HG03469 (cell line): ENCODE measurements at regions not wholly inside any gene's neighbourhood (a gene's known extent, or its start where the extent isn't known, plus 50 kb on each side); places are given as distances from the start of the nearest gene placed in this dataset.

Experiments
- ATAC-seq: cut with Tn5 transposase; IDR thresholded peaks from one replicate; pipeline ENCODE4 v1.9.1; 2021; ENCODE audit warnings: mild to moderate bottlenecking, moderate library complexity, moderate number of reproducible peaks; ENCODE audit not compliant: unreplicated experiment

DNA sequence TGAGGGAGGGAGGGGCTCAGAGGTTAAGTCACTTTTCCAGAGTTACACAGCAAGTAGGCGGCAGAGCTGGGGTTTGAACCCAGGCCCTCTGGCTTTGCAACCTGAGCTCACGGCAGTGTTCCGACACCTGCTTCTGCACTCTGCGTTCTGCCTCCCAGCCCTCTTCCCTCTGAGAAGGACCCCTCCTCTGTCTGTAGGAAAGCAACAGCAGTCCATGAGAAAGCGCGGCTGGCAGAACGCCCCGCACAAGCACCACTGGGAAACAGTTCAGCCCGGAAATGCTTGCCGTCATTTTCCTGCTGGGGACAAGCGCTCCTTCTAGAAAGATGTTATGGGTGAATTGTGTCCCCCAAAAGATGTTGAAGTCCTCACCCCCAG is 241.1 kb downstream of the NPHP4 start:
- no peak for ATAC-seq

DNA sequence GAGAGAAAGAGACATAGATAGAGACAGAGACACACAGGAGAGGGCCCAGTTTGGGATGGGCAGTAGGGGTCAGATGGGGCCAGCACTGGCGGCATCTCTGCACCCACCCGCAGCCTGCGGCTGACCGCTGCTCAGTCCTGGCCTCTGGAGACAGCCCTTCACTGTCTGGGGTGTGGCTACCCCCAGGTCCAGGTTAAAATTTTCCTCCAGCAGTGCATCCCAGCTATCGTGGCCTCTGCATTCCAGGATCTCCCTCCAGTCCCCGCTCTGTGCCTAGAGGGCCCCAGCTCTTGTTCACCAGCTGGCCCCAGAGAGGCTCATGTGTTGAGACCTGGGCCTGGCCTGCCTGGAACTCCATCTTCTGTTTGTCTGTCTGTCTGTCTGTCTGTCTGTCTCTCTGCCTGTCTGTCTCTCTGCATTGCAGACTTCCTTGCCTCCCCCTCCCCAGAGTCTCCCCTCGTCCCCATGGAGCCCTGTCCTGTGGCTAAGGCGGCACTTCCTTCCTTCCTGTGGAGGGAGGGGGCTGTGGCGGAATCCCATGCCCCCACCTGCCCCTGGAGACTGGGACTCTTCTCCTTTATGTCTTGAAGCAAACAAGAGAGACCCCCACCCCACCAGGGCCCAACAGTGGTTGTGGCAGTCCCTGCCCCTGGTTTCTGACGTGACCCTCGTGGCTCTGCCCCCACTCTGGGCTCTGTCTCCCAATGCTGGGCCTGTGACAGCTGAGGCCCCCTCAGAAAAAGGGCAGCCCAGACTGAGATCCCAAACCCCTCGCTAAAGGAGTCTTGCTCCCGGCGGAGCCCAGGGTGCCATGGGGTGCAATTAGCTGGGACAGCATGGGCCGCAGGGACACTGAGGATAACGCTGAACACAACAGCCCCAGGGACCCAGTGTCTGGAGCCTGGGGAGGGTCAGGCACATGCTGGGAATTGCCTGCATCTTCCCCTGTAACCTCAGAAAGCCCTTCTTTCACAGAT is 241.8 kb downstream of the NPHP4 start:
- ATAC-seq: no peak

DNA sequence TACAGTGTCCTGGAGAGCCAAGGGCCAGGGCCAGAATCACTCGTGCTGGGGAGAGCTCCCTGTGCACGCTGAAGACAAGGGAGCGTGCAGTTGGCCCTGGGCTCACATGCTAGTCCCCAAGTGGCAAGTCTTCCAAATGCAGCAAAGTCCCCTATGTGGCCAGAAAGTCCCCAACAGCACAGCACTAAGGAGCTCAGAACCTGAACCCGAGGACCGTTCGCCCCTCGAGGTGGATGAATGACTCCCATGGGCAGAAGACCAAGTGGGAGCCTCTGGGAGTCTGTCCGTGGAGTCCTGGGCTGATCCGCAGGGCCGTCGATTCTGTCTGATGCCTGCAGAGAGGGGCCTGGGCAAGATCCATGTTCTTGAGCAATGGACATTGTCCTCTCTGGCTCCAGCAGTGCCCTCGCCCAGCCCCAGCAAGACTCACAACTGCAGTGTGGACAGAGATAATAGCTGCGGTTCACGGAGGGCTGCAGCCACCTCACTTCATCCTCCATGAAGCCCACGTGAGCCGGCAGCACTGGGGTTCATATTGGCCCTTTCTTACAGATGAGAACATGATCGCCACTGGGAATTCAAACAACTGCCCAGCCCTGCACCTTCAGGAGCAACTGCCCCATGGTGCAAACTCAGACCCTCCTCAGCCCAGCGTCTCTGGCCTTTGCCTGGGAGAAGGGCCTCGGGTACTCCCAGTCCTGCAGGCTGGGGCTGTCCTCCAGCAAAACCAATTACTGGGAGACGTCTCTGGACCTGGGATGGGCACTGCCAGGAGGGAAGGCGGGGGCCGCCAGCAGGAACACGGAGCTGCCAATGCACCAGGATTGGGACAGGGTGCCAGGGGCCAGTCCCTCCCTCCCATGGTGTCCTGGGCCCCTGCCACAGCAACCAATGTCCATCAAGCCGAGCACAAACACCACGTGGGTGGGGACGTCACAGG is 243.7 kb downstream of the NPHP4 start:
- no peak for ATAC-seq

DNA sequence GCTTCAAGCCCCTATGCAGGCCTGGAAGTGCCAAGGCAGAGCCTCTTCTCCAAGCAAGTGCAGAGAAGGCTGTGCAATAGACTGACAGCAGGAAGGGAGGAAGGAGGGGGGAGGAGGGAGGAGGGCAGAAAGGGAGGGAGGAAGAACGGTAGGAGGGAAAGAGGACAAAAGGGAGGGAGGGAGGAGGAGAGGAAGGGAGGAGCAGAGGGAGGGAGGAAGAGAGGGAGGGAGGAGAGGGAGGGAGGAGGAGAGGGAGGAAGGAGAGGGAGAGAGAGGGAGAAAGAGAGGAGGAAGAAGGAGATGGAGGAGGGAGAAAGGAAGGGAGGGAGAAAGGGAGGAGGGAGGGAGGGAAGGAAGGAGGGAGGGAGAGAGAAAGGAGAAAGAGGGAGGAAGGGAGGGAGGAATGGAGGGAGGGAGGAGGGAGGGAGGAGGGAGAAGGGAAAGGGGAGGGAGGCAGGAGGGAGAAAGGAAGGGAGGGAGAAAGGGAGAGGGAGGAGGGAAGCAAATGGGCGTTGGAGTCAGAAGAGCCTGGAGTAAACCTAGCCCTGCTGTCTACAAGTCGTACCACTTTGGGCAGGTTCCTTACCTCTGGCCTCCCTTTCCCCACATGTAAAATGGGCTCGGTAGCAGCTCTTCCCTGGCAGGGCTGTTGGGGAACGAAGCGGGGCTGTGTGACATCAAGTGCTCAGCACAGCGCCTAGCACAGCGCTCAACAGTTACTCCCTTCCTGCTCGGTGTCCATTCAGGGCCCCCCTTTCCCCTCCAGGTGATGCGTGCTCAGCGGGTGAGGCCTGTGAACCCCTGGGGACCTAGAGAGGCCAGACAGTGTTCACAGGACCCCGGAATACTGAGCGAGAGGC is 244.6 kb downstream of the NPHP4 start:
- ATAC-seq: no peak

DNA sequence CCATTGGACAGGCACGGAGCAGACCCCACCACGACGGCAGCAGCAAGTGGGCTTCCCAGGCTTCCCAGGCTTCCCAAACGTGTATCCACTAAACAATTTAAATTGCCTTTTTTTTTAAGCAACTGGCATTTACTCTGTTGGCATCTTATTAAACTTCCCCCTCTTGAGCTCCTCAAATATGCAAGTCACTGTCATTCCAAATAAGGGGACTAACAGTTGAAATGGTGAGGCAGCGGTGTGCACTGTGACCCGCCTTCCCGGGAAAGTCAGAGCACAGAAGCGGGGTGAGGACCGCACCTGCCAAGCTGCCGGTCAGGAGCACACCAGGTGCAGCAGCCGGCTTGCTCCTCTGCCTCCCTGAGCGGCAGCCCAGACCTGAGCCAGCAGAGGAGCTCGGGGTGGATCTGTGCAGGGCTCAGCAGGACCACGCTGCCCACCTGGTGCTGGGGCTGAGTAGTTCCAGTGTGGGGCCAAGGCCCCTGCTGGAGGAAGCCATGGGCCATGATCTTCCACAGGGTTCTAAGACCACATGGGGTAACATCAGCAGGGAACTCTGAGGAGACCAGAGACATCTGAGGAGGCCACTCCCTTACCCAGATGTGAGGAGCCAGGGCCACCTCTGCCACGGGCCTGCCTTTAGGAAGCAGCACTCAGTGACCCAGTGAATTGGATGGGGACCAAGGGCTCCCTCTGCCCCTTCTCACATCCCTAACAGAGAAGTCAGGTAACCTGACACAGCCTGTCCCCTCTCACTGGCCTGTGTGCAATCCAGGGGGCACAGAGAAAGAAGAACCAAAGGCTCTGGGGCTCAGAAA is 245.4 kb downstream of the NPHP4 start:
- ATAC-seq: no peak

DNA sequence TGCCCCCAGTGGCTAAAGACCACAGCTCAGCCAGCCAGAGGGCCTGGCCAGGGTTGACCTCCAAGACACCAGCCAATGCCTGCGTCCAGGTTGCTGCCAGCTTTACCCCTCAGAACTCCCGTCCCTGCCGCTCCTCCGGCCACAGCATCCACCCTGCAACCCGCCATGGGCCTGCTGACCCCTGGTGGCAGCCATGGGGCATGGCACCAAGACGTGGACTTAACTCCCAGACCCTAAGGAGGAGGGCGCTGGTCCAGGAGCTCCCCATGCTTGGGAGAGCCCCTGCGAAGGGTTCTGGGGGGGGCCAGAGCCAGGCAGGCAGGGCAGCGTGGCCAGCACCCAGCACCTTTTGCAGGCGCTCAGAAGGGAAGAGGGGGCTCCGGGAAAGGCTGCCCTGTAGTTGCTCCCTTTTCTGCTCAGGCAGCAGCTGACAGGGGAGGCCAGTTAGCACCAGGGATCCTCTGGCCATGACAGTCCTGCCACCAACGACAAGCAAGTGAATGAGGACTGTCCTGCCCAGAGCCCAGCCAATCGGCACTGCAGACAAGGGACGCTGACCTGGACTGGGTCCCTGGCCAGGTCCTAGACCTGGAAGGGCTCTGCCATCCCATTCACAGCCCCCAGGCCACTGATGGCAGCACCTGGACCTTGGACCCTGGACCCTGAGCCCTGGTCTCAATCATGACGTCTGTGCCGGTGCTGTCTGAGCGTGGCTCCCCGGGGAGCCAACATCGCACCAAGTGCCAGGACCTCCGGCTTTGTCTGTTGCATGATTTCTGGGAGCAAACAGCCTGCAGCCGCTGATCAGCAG is 246.2 kb downstream of the NPHP4 start:
- no peak for ATAC-seq

DNA sequence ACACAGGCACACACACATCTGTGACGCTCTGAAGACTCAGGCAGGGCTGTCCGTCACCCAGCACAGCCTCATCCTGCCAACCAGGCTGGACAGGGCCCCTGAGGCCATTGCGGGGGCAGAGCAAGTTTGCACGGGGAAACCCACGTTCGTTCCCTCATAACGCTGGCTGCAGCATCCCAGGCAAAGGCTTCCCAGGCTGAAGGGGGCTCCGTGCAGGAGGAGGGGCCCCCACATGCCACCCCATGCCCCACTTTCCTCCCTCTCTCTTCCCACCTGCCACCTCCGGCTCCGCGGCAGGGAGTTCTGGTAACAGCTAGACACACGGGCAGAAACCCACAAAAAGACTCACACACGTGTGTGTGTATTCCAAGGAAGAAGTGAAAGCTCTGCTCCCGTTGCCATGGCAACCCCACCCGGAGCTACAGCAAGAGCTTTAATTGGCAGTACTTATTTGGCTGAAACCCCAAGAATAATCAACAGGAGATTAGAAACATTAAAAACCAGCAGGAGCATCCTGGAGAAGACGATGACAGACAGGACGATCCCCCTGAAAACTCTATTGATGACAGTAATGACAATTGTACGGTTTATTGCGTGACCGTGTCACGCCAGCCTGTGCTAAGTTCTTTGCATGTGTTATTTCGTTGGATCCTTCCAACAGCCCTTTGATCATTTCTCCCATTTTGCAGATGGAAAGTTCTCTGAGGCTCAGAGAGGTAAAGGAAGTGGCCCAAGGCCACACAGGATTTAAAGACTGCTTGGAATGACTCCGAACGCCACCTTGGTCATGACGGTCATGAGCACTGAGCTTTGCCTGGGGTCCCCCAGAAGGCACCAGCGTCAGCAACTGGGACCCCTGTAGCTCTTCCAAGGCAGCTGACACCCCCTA is 247.1 kb downstream of the NPHP4 start:
- ATAC-seq: no peak

DNA sequence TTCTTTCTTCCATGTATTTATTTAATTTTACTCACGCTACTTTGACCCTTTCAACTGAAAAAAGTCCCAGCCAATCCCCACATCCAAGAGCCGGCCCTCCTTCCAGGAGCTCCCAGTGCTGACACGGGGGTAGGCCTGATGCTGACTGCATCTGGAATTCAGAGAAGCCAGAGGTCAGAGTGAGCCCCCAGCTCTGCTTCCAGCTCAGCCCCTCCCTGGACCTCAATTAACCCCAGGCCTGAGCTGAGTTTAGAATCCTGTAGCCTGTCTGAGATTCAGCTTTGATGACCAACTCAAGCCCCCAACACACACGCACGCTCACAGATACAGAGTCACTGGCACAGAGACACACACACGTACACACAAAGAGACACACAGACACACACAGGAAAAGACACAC is 247.9 kb downstream of the NPHP4 start:
- no peak for ATAC-seq

DNA sequence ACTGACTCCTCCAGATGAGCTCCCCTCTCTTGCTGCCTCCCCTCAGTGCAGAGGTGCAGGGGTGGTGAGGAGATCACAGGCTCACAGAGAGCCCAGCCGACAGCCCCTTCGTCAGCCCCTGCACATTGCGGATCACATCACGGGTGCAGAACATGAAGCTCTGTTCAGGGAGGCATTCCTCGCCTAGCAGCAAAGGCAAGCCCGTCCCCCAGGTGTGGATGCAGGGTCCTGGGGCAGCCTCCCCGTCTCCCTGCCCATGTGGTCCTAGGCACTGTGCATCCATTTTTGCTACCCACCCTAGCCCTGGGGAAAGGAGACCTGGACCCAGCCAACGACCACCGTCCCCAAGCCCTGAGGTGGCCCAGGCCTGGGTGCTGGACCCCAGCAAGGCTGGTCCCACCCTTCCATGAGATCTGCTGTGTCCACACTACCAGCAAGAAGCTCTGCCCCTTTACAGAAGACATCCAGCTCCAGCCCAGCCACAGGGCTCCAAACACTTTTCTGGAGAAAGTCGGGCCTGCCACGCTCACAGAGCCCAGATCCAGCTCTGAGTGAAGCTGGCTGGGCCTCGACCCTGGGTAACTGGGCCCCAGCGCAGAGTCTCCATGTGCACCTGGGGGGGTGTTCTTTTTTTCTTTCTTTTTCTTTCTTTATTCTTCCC is 248.7 kb downstream of the NPHP4 start:
- ATAC-seq: no peak

DNA sequence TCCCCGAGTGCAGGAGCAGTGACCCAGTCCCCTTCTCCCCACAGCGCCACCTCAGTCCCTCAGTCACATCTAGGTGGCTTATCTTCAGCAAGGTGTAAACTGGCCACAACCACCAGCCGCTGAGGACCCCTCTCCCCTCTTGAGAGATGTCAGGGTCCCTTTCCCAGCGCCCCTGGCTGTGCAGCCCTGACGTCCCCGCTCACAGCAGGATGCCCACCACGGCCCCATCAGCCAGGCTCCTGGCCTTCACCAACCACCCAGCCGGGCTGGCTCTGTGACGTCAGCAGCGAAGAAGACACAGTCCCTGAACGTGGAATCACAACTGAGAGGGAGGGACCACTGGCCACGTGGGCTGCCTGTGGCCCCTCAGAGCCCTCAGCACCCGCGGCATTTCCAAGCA is 249.4 kb downstream of the NPHP4 start:
- no peak for ATAC-seq

DNA sequence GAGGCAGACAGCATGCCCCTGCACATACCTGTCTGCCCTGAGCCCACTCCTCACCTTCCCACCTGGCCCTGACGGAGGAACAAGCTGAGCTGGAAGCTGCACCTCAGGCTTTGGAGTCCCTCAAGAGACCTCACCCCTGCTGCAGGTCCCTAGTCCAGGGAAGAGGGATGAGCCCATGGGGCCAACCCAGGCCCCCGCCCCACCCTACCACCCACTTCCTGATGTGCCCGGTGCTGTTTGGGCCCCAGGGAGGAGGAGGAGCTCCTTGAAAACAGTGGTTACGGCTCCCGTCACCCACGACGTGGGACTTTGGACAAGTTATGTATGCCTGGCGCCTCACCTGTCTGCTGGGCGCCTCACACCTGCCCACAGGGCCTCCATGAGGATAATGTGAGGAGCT is 250.2 kb downstream of the NPHP4 start:
- no peak for ATAC-seq

DNA sequence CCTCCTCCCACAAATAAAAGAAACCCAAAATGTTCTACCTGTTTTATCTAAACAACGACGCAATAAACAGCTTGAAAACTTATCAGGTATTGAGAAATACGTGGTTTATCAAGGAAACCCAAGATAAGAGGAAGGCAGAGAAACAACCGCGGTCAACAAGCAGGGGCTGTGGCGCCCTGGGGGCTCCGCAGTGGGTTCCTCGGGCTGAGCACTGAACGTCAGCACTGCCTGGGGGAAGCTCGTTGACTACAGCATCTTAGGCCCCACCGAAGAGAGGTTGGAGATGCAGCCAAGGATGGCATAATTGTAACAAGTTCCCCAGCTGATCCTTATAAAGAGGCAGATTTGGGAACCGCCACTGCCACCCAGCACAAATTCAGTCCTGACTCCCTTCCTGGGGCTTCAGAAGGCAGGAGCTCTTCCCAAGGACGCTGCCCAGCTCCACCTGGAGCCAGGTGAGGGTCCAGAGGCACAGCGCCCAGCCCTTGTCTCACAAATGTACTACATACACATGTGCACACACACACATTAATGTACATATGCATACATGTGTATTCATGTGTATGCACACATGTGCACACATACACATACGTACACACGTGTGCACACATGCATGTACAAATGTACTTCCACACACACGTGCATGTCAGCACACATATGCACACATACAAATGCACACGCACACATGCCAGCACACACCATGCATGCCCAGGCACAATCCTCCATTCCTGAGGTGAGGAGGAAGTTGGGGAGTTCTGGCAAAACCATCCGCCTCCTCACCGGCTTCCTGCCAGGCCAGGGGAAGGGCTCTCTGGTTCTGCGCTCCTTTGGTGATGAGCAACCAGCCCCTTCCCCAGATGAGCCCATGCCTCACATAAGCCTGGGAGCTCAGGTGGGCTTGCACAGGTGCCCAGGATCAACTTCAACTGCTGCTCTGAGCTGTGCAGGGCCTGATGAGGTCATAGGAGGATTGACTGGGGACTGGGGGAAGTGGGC is 251.1 kb downstream of the NPHP4 start:
- no peak for ATAC-seq

DNA sequence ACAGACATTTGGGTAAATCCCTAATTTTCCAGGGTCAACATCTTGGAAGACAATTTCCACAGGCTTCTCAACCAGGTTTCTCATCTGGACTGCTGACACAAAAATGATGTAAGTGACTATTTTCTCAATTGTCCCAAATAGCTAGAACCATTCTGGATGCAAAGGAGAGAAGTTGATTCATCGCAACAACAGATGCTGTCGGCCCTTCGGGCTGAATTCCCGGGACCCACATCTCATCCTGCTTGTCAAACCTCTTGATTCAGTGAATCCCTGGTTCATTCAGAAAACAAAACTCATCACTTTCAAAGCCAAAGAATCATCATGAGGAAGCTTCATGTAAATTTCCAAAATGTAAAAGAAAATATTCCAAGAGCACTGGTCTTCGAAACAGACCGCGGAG is 251.8 kb downstream of the NPHP4 start:
- no peak for ATAC-seq

DNA sequence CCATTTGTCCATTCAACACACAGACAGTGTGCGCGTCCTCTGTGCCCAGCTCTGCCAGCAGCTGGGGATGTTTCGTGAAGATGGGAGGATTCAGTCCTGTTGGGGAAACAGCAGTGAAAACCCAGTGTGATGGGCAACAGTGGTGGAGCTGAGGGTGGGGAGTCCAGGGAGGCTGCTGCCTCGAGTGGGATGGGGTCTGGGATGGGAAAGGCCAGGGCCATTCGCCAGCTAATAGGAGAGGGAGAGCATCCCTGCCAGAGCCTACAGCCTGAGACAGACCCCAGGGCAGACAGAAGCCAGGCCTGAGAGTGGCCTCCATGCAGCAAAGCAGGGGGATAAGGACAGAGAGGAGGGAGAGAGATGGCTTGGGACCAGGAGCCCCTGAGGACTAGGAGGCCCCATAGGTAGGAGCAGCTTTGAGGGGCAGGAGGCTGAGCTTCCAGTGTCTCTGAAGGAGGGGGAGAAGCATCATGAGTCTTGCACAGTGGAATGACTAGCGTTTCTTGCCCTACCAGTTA is 252.6 kb downstream of the NPHP4 start:
- no peak for ATAC-seq

DNA sequence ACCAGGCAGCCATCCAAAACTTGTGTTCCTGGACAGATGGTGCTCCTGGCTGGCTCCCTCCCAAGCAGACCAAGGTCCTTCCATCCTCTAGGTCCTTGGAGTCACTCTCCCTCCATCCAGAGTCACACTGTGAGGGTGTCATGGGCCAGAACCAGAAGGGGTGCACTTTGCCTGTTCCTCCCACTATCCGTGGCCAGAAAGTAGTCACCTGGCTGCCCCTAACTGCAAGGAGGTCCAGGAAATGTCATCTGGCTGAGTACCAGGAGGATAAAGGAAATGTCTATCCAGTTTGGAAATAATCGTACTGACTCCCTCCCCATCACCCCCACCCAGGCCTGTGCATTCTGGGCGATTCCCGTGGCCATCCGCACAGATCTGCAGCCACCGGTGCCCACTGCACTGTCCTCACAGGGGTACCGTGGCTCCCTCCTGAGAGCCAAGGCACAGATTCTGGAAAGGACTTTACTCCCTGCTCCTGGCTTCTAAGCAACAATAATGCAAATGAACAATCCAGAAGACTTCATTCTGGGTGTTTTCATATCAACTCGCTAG is 253.2 kb downstream of the NPHP4 start:
- no peak for ATAC-seq

DNA sequence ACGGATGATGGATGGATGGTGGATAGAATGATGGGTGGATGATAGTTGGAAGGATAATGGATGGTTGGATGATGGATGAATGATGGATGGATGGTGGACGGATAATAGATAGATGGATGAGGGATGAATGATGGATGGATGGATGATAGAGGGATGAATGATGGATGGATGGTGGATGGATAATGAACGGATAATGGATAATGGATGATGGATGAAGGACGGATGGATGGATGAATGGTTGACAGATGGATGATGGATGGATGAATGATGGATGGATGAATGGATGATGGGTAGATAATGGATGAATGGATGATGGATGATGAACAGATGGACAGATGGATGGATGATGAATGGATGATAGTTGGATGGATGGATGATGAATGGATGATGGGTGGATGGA is 255.1 kb downstream of the NPHP4 start:
- ATAC-seq: no peak
